MM.1S (cell line): ENCODE measurements at regions not wholly inside any gene's neighbourhood (a gene's known extent, or its start where the extent isn't known, plus 50 kb on each side); places are given as distances from the start of the nearest gene placed in this dataset.

Experiments used
- DNase-seq: peaks from one replicate; pipeline ENCODE4 v3.0.0-alpha.2; 2015
- H2AFZ ChIP-seq: fragments of 300-600 bp; sonication (generic); 2 replicates; pipeline ENCODE4 v1.6.0; 2016; ENCODE audit warnings: antibody characterized with exemption, low read length
- H3F3A ChIP-seq: fragments of 300-600 bp; sonication (generic); 2 replicates; pipeline ENCODE4 v1.6.1; 2016; ENCODE audit warnings: mild to moderate bottlenecking, antibody characterized with exemption, low read length, moderate library complexity, mixed read lengths; ENCODE audit not compliant: insufficient read depth
- H3K27ac ChIP-seq: fragments of 300-600 bp; sonication (generic); 2 replicates; pipeline ENCODE4 v1.5.1; 2016; ENCODE audit warnings: mild to moderate bottlenecking, low read length
- H3K27me3 ChIP-seq: fragments of 300-600 bp; sonication (generic); replicated peaks from 2 replicates; pipeline ENCODE4 v1.6.0; 2016; ENCODE audit warnings: low read length; ENCODE audit not compliant: insufficient read depth
- H3K36me3 ChIP-seq: fragments of 300-600 bp; sonication (generic); replicated peaks from 2 replicates; pipeline ENCODE4 v1.6.1; 2016; ENCODE audit warnings: mild to moderate bottlenecking, low read length, mixed read lengths; ENCODE audit not compliant: insufficient read depth
- H3K4me1 ChIP-seq: fragments of 300-600 bp; sonication (generic); 2 replicates; pipeline ENCODE4 v1.6.1; 2016; ENCODE audit warnings: low read length, mixed read lengths
- H3K4me2 ChIP-seq: fragments of 300-600 bp; sonication (generic); 2 replicates; pipeline ENCODE4 v1.6.0; 2016; ENCODE audit warnings: low read depth, low read length
- H3K4me3 ChIP-seq: fragments of 300-600 bp; sonication (generic); 2 replicates; pipeline ENCODE4 v1.5.1; 2016; ENCODE audit warnings: low read length, mixed read lengths
- H3K79me2 ChIP-seq: fragments of 300-600 bp; sonication (generic); 2 replicates; pipeline ENCODE4 v1.6.1; 2016; ENCODE audit warnings: mixed run types, low read length, mixed read lengths
- H3K9ac ChIP-seq: fragments of 300-600 bp; sonication (generic); 2 replicates; pipeline ENCODE4 v1.6.1; 2016; ENCODE audit warnings: low read length, mixed read lengths
- H3K9me2 ChIP-seq: fragments of 300-600 bp; sonication (generic); replicated peaks from 2 replicates; pipeline ENCODE4 v1.6.1; 2016; ENCODE audit warnings: mild to moderate bottlenecking, low read length, mixed read lengths; ENCODE audit not compliant: insufficient read depth
- H3K9me3 ChIP-seq: fragments of 300-600 bp; sonication (generic); replicated peaks from 2 replicates; pipeline ENCODE4 v1.6.1; 2016; ENCODE audit warnings: mild to moderate bottlenecking, low read length, mixed read lengths; ENCODE audit not compliant: insufficient read depth
- H4K20me1 ChIP-seq: fragments of 300-600 bp; sonication (generic); 2 replicates; pipeline ENCODE4 v1.6.1; 2016; ENCODE audit warnings: mild to moderate bottlenecking, low read length, moderate library complexity, mixed read lengths; ENCODE audit not compliant: insufficient read depth
- EZH2 ChIP-seq: fragments of 300-600 bp; sonication (generic); optimal IDR thresholded peaks from 2 replicates; pipeline ENCODE3; 2017; ENCODE audit warnings: low read depth, mild to moderate bottlenecking, antibody characterized with exemption, low read length, mixed read lengths
- EZH2phosphoT487 ChIP-seq: fragments of 300-600 bp; sonication (generic); IDR thresholded peaks from 2 replicates; pipeline ENCODE4 v1.6.1; 2018; ENCODE audit warnings: antibody characterized with exemption, low read length
- TF ChIP-seq, protein P1 (sequence below): fragments of 300-600 bp; sonication (generic); IDR thresholded peaks from 2 replicates; pipeline ENCODE4 v1.5.1; 2016; ENCODE audit warnings: antibody characterized with exemption, low read length, mixed read lengths

DNA sequence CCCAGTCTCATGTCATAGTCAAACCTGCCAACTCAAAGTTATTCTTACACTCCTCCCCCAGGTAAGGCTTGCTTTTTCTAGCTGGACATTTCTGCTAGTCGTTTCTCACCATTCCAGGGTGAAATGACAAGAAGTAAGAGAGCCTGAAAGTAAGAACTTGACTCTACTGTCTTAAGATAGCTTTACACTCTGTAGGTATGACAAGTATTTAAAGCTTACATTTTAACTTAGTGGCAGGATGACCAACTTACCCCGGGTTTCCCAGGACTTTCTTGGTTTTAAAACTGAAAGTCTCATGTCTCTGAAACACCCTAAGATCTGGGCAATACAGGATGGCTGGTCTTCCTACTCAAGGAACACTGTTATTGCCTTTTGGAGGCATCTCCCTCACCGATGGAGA, 67.5 kb upstream of the PIK3R1 start:
- Histone ChIP-seq H3K36me3 (no peaks in the 10 kb centered on the region), H3F3A (no peaks in the 10 kb centered on the region), H3K27me3 (no peaks in the 10 kb centered on the region), H3K4me3 (no peak overlapping the region), H3K79me2 (no peaks in the 10 kb centered on the region), H3K27ac (no peak overlapping the region), H3K9me2 (no peaks in the 10 kb centered on the region), H2AFZ (no peak overlapping the region), H3K4me2 (no peak overlapping the region), H3K4me1 (no peaks in the 10 kb centered on the region), H4K20me1 (no peaks in the 10 kb centered on the region), H3K9me3 (no peaks in the 10 kb centered on the region), H3K9ac (no peak overlapping the region)
- TF ChIP-seq EZH2 (no peak), EZH2phosphoT487 (no peak)
- TF ChIP-seq, protein P1, sequence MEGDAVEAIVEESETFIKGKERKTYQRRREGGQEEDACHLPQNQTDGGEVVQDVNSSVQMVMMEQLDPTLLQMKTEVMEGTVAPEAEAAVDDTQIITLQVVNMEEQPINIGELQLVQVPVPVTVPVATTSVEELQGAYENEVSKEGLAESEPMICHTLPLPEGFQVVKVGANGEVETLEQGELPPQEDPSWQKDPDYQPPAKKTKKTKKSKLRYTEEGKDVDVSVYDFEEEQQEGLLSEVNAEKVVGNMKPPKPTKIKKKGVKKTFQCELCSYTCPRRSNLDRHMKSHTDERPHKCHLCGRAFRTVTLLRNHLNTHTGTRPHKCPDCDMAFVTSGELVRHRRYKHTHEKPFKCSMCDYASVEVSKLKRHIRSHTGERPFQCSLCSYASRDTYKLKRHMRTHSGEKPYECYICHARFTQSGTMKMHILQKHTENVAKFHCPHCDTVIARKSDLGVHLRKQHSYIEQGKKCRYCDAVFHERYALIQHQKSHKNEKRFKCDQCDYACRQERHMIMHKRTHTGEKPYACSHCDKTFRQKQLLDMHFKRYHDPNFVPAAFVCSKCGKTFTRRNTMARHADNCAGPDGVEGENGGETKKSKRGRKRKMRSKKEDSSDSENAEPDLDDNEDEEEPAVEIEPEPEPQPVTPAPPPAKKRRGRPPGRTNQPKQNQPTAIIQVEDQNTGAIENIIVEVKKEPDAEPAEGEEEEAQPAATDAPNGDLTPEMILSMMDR: no peak
- DNase-seq: no peak

DNA sequence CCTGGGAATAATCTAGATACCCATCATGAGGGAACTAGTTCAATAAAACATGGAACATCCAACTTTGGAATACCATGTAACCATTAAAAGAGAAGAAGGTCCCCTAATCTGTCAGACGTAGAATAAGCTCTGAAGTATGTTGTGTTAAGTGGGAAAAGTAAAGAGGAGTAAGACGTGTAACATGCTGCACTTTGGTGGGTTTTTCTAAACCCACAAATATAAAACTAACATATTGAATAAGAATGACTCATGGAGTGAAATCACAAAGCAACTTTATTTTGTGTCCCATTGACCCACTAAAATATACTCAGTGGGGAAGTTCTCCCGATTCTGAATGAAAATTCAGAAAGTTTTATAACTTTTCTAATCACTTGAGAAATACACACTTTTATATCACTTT, 67.9 kb upstream of the PIK3R1 start:
- Histone ChIP-seq H3K4me1 (no peaks in the 10 kb centered on the region), H3K4me2 (no peak overlapping the region), H3F3A (no peaks in the 10 kb centered on the region), H4K20me1 (no peaks in the 10 kb centered on the region), H3K27me3 (no peaks in the 10 kb centered on the region), H3K9me3 (no peaks in the 10 kb centered on the region), H3K36me3 (no peaks in the 10 kb centered on the region), H3K4me3 (no peak overlapping the region), H3K9ac (no peak overlapping the region), H3K9me2 (no peaks in the 10 kb centered on the region), H2AFZ (no peak overlapping the region), H3K79me2 (no peaks in the 10 kb centered on the region), H3K27ac (no peak overlapping the region)
- no peak for TF ChIP-seq EZH2phosphoT487
- TF ChIP-seq, protein P1: no peak
- TF ChIP-seq EZH2: no peak
- DNase-seq: no peak

DNA sequence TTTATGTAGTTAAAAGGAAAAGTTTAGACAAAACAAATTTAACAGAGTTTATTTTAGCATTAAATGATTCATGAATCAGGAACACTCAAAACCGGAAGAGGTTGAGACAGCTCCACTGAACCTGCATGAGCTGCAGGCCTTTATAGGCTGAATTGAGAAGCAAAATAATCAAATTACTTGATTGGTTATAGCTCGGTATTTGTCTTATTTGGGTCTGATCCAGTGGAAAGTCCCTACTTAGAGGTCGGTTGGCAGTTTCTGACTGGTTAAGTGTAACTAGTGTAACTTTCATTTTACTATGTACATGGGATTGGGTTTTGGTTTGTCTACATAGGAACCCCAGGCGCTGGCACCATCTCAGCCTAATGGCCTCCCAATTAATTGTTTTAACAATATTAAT, 74.1 kb upstream of the PIK3R1 start:
- Histone ChIP-seq H3K9me3 (no peaks in the 10 kb centered on the region), H3K4me3 (peak overlapping the region; percentile 19; the same call in 1 of the 2 replicates), H3K36me3 (no peaks in the 10 kb centered on the region), H4K20me1 (no peaks in the 10 kb centered on the region), H3K79me2 (no peaks in the 10 kb centered on the region), H3K27me3 (no peaks in the 10 kb centered on the region), H3K4me2 (peak overlapping the region; percentile 69), H3K27ac (peak overlapping the region; percentile 30; the same call in 1 of the 2 replicates), H3K4me1 (peaks cover 21% of the 10 kb centered on the region), H3K9me2 (no peaks in the 10 kb centered on the region), H3K9ac (peak overlapping the region; percentile 29; the same call in 1 of the 2 replicates), H3F3A (peaks cover 10% of the 10 kb centered on the region), H2AFZ (peak overlapping the region; percentile 83)
- TF ChIP-seq, protein P1: no peak
- no peak for TF ChIP-seq EZH2
- TF ChIP-seq EZH2phosphoT487: no peak
- DNase-seq: peak; percentile 32
